Stimulated activated CD4-positive, alpha-beta T cell treated with anti-CD3 and anti-CD28 coated beads, Interleukin-15, amount 100 ng/mL, for 48 hours (primary cell): ENCODE measurements at regions not wholly inside any gene's neighbourhood (a gene's known extent, or its start where the extent isn't known, plus 50 kb on each side); places are given as distances from the start of the nearest gene placed in this dataset.

ENCODE experiments used
- DNase-seq, 2 donors: peaks; one replicate each; pipeline ENCODE4 v3.0.0-alpha.2; 2020; ENCODE audit warnings: low read depth in 2 of 2

GRCh38 chr6:109315341-109316110 lies 66.7 kb downstream of the CD164 start:
- DNase-seq: no peak

GRCh38 chr6:109314313-109314712 lies 68.0 kb downstream of the CD164 start:
- no peak for DNase-seq

GRCh38 chr6:109313139-109313538 lies 69.1 kb downstream of the CD164 start:
- DNase-seq: no peak

- DNase-seq: no peak
Measured at GRCh38 chr6:109311471-109311870, 70.8 kb downstream of the CD164 start.

- no peak for DNase-seq
Measured at GRCh38 chr6:109309917-109310316, 72.3 kb downstream of the CD164 start.

- peak; percentile 42 to 61 for DNase-seq
Measured at GRCh38 chr6:109308018-109308492, 74.2 kb downstream of the CD164 start.

- no peak for DNase-seq
Measured at GRCh38 chr6:109306733-109307132, 75.5 kb downstream of the CD164 start.

GRCh38 chr6:109305028-109305427 lies 77.2 kb downstream of the CD164 start:
- DNase-seq: no peak

GRCh38 chr6:109304284-109305015 lies 77.8 kb downstream of the CD164 start:
- DNase-seq: no peak

- DNase-seq: no peak
Measured at GRCh38 chr6:109303640-109304283, 78.5 kb downstream of the CD164 start.

GRCh38 chr6:109303164-109303563 lies 79.1 kb downstream of the CD164 start:
- DNase-seq: no peak

GRCh38 chr6:109302176-109302575 lies 80.1 kb downstream of the CD164 start:
- no peak for DNase-seq

GRCh38 chr6:109301418-109301817 lies 80.8 kb downstream of the CD164 start:
- no peak for DNase-seq

GRCh38 chr6:109300874-109301273 lies 81.4 kb downstream of the CD164 start:
- no peak for DNase-seq

- no peak for DNase-seq
Measured at GRCh38 chr6:109299776-109300564, 82.3 kb downstream of the CD164 start.

- no peak for DNase-seq
Measured at GRCh38 chr6:109299265-109299607, 83.0 kb downstream of the CD164 start.

GRCh38 chr6:109298605-109299264 lies 83.5 kb downstream of the CD164 start:
- no peak for DNase-seq

- no peak for DNase-seq
Measured at GRCh38 chr6:109297406-109298110, 84.7 kb downstream of the CD164 start.

GRCh38 chr6:109296971-109297372 lies 85.3 kb downstream of the CD164 start:
- no peak for DNase-seq

GRCh38 chr6:109296452-109296851 lies 85.8 kb downstream of the CD164 start:
- no peak for DNase-seq

- no peak for DNase-seq
Measured at GRCh38 chr6:109295774-109296156, 86.5 kb downstream of the CD164 start.
